Caco-2 (cell line): ENCODE measurements at regions not wholly inside any gene's neighbourhood (a gene's known extent, or its start where the extent isn't known, plus 50 kb on each side); places are given as distances from the start of the nearest gene placed in this dataset.

Experiments
- BruUV-seq: library from RNA; stranded (reverse); fragments of 400-500 nt; replicated peaks from 2 replicates; lab custom pipeline; 2021; lab: Mats Ljungman, UMichigan
- CTCF ChIA-PET: fragments of 300-600 bp; sonication (Branson Sonifier 250); formaldehyde crosslinking; loops from one replicate; lab custom pipeline; 2022; ENCODE audit warnings: antibody characterized with exemption; lab: Charles Lee
- POLR2A ChIA-PET: fragments of 300-600 bp; sonication (Branson Sonifier 250); formaldehyde crosslinking; loops from one replicate; lab custom pipeline; 2022; ENCODE audit warnings: antibody characterized with exemption; lab: Charles Lee
- DNase-seq, 2 experiments: peaks; one replicate each; pipeline versions ENCODE4 v3.0.0 to v3.0.0-alpha.2; 2020 to 2022
- H3K27me3 ChIP-seq: replicated peaks from 2 replicates; pipeline ENCODE4 v1.6.0; 2011; ENCODE audit warnings: low read length; ENCODE audit not compliant: control insufficient read depth, insufficient read depth
- H3K36me3 ChIP-seq: 2 replicates; pipeline ENCODE4 v1.5.1; 2011; ENCODE audit warnings: low read length; ENCODE audit not compliant: control insufficient read depth, insufficient read depth
- H3K4me1 ChIP-seq: fragments of 250-450 bp; sonication (Bioruptor Pico); 2 replicates; pipeline ENCODE4 v1.5.1; 2020; ENCODE audit warnings: mild to moderate bottlenecking
- H3K4me3 ChIP-seq: 2 replicates; pipeline ENCODE4 v1.5.1; 2011; ENCODE audit warnings: low read depth, mild to moderate bottlenecking, control low read depth, low read length
- H3K9me3 ChIP-seq: fragments of 250-450 bp; sonication (Bioruptor Pico); 2 replicates; pipeline ENCODE4 v1.5.1; 2020; ENCODE audit warnings: mild to moderate bottlenecking, moderate library complexity
- H3K27ac Mint-ChIP-seq: one replicate; pipeline ENCODE4 v1.8.0; 2022; ENCODE audit warnings: mixed read lengths; ENCODE audit not compliant: unreplicated experiment
- H3K27me3 Mint-ChIP-seq: one replicate; pipeline ENCODE4 v1.8.0; 2022; ENCODE audit warnings: mixed read lengths; ENCODE audit not compliant: insufficient read depth, unreplicated experiment
- H3K36me3 Mint-ChIP-seq: one replicate; pipeline ENCODE4 v1.8.0; 2022; ENCODE audit warnings: mild to moderate bottlenecking, mixed read lengths; ENCODE audit not compliant: insufficient read depth, unreplicated experiment
- H3K4me1 Mint-ChIP-seq: one replicate; pipeline ENCODE4 v1.8.0; 2022; ENCODE audit warnings: low read depth, mixed read lengths; ENCODE audit not compliant: unreplicated experiment
- H3K4me3 Mint-ChIP-seq: one replicate; pipeline ENCODE4 v1.8.0; 2022; ENCODE audit warnings: mild to moderate bottlenecking, moderate library complexity, mixed read lengths; ENCODE audit not compliant: unreplicated experiment
- H3K9me3 Mint-ChIP-seq: one replicate; pipeline ENCODE4 v1.8.0; 2022; ENCODE audit warnings: mixed read lengths; ENCODE audit not compliant: unreplicated experiment
- CTCF ChIP-seq, 2 experiments: fragments of 200-600 bp in 1 of 2; IDR thresholded peaks; 1 replicate in 1 of 2; 2 replicates in 1 of 2; pipeline versions ENCODE4 v1.5.1 to v1.8.0; 2011 to 2022; ENCODE audit warnings: antibody characterized with exemption in 1 of 2, control low read depth in 1 of 2, inconsistent platforms in 1 of 2, low read depth in 1 of 2, low read length in 1 of 2, mild to moderate bottlenecking in 1 of 2, moderate library complexity in 1 of 2; ENCODE audit not compliant: insufficient read depth in 1 of 2, severe bottlenecking in 1 of 2, unreplicated experiment in 1 of 2
- intact Hi-C: fragments of 100-400 bp; cut with micrococcal nuclease; formaldehyde crosslinking; loops from one replicate; pipeline ENCODE4 v1.10.0; 2022; ENCODE audit not compliant: unreplicated experiment

GRCh38 chr14:30496852-30497251 lies 62.1 kb upstream of the G2E3 start:
- no TSS peak for BruUV-seq
- DNase-seq = no peak
- Histone ChIP-seq H3K27me3 (no peaks in the 10 kb centered on the region), H3K36me3 (no peaks in the 10 kb centered on the region), H3K9me3 (no peaks in the 10 kb centered on the region), H3K4me1 (no peaks in the 10 kb centered on the region), H3K4me3 (no peak overlapping the region)
- no peak for TF ChIP-seq CTCF (IDR thresholded peaks at IDR 0.05; ENCODE audit: insufficient read depth in 1 of 2, low read depth in 1 of 2, low read length in 1 of 2, severe bottlenecking in 1 of 2, unreplicated experiment in 1 of 2)
- intact Hi-C loops = no loop called here
- Mint-ChIP-seq H3K27me3 (peaks cover 9% of the 10 kb centered on the region), H3K36me3 (no peaks in the 10 kb centered on the region), H3K9me3 (no peaks in the 10 kb centered on the region), H3K27ac (no peak overlapping the region), H3K4me1 (no peaks in the 10 kb centered on the region), H3K4me3 (no peak overlapping the region)
- POLR2A ChIA-PET = no interaction called here
- CTCF ChIA-PET = no interaction called here

- no peak overlapping the region for H3K4me3 ChIP-seq
- no peaks in the 10 kb centered on the region for H3K27me3 ChIP-seq
- intact Hi-C loops = no loop called here
- no peak for TF ChIP-seq CTCF (IDR thresholded peaks at IDR 0.05; ENCODE audit: insufficient read depth in 1 of 2, low read depth in 1 of 2, low read length in 1 of 2, severe bottlenecking in 1 of 2, unreplicated experiment in 1 of 2)
- no peaks in the 10 kb centered on the region for H3K9me3 Mint-ChIP-seq
- no peak overlapping the region for H3K27ac Mint-ChIP-seq
- no peaks in the 10 kb centered on the region for H3K4me1 ChIP-seq
- no peak overlapping the region for H3K4me3 Mint-ChIP-seq
- no peaks in the 10 kb centered on the region for H3K36me3 ChIP-seq
- peaks cover 9% of the 10 kb centered on the region for H3K27me3 Mint-ChIP-seq
- BruUV-seq = no TSS peak
- ChIA-PET POLR2A (no interaction called here), CTCF (no interaction called here)
- H3K9me3 ChIP-seq = no peaks in the 10 kb centered on the region
- no peak for DNase-seq
- no peaks in the 10 kb centered on the region for H3K36me3 Mint-ChIP-seq
- H3K4me1 Mint-ChIP-seq = no peaks in the 10 kb centered on the region
Observed at GRCh38 chr14:30499358-30499757, 59.6 kb upstream of the G2E3 start.

- no peaks in the 10 kb centered on the region for H3K9me3 Mint-ChIP-seq
- H3K27ac Mint-ChIP-seq = no peak overlapping the region
- BruUV-seq = no TSS peak
- H3K27me3 ChIP-seq = no peaks in the 10 kb centered on the region
- DNase-seq = no peak
- no peaks in the 10 kb centered on the region for H3K36me3 Mint-ChIP-seq
- no peak overlapping the region for H3K4me3 Mint-ChIP-seq
- H3K4me1 ChIP-seq = no peaks in the 10 kb centered on the region
- H3K36me3 ChIP-seq = no peaks in the 10 kb centered on the region
- ChIA-PET CTCF (no interaction called here), POLR2A (no interaction called here)
- peaks cover 6% of the 10 kb centered on the region for H3K27me3 Mint-ChIP-seq
- no peaks in the 10 kb centered on the region for H3K9me3 ChIP-seq
- intact Hi-C loops = no loop called here
- H3K4me3 ChIP-seq = no peak overlapping the region
- no peak for TF ChIP-seq CTCF (IDR thresholded peaks at IDR 0.05; ENCODE audit: insufficient read depth in 1 of 2, low read depth in 1 of 2, low read length in 1 of 2, severe bottlenecking in 1 of 2, unreplicated experiment in 1 of 2)
- H3K4me1 Mint-ChIP-seq = no peaks in the 10 kb centered on the region
Observed at GRCh38 chr14:30500222-30500621, 58.7 kb upstream of the G2E3 start.
